ENCODE measurements at regions not wholly inside any gene's neighbourhood (a gene's known extent, or its start where the extent isn't known, plus 50 kb on each side); places are given as distances from the start of the nearest gene placed in this dataset.

- DNase-seq (ENCODE audit: low spot score), result no peak
These were observed 332.8 kb downstream of the SMOC2 start for GRCh38 chr6:168773788-168774187.

- DNase-seq (ENCODE audit: low spot score), result no peak
These were observed 324.8 kb downstream of the SMOC2 start for GRCh38 chr6:168765752-168766151.

- no peak for DNase-seq (ENCODE audit: low spot score)
These were observed 315.1 kb downstream of the SMOC2 start for GRCh38 chr6:168756009-168756634.

- DNase-seq (ENCODE audit: low spot score), result no peak
These were observed 305.7 kb downstream of the SMOC2 start for GRCh38 chr6:168746643-168747042.

- DNase-seq (ENCODE audit: low spot score), result no peak
These were observed 305.0 kb downstream of the SMOC2 start for GRCh38 chr6:168746013-168746412.

- no peak for DNase-seq (ENCODE audit: low spot score)
These were observed 303.9 kb downstream of the SMOC2 start for GRCh38 chr6:168744861-168745260.

GRCh38 chr6:168741942-168742782, 301.2 kb downstream of the SMOC2 start:
- no peak for DNase-seq (ENCODE audit: low spot score)

GRCh38 chr6:168741305-168741704, 300.3 kb downstream of the SMOC2 start:
- no peak for DNase-seq (ENCODE audit: low spot score)

GRCh38 chr6:168739381-168739780, 298.4 kb downstream of the SMOC2 start:
- DNase-seq (ENCODE audit: low spot score), result no peak

- DNase-seq (ENCODE audit: low spot score), result no peak
These were observed 296.5 kb downstream of the SMOC2 start for GRCh38 chr6:168737481-168737880.

- no peak for DNase-seq (ENCODE audit: low spot score)
These were observed 296.0 kb downstream of the SMOC2 start for GRCh38 chr6:168737014-168737413.

- no peak for DNase-seq (ENCODE audit: low spot score)
These were observed 295.1 kb downstream of the SMOC2 start for GRCh38 chr6:168736039-168736438.

- no peak for DNase-seq (ENCODE audit: low spot score)
These were observed 294.4 kb downstream of the SMOC2 start for GRCh38 chr6:168735268-168735949.

- no peak for DNase-seq (ENCODE audit: low spot score)
These were observed 293.5 kb downstream of the SMOC2 start for GRCh38 chr6:168734523-168734922.

GRCh38 chr6:168732676-168733075, 291.7 kb downstream of the SMOC2 start:
- no peak for DNase-seq (ENCODE audit: low spot score)

- no peak for DNase-seq (ENCODE audit: low spot score)
These were observed 290.1 kb downstream of the SMOC2 start for GRCh38 chr6:168730931-168731716.

- no peak for DNase-seq (ENCODE audit: low spot score)
These were observed 287.1 kb downstream of the SMOC2 start for GRCh38 chr6:168728056-168728455.

GRCh38 chr6:168726312-168726856, 285.4 kb downstream of the SMOC2 start:
- no peak for DNase-seq (ENCODE audit: low spot score)

- DNase-seq (ENCODE audit: low spot score), result no peak
These were observed 284.8 kb downstream of the SMOC2 start for GRCh38 chr6:168725802-168726201.

GRCh38 chr6:168724669-168725570, 283.9 kb downstream of the SMOC2 start:
- DNase-seq (ENCODE audit: low spot score), result no peak

GRCh38 chr6:168724033-168724432, 283.0 kb downstream of the SMOC2 start:
- DNase-seq (ENCODE audit: low spot score), result no peak
